Natural killer cell (primary cell): ENCODE measurements at regions not wholly inside any gene's neighbourhood (a gene's known extent, or its start where the extent isn't known, plus 50 kb on each side); places are given as distances from the start of the nearest gene placed in this dataset.

Experiments used
- ATAC-seq, 3 donors: fragments of 150-1000 bp in 2 of 3; fragments of 200-7000 bp in 1 of 3; cut with Tn5 transposase; 1 replicate in 1 of 3; 2 replicates in 2 of 3; pipeline ENCODE4 v1.10.0; 2021; ENCODE audit warnings: mild to moderate bottlenecking in 2 of 3, moderate library complexity in 2 of 3
- DNase-seq, 2 donors: peaks; one replicate each; pipeline versions ENCODE4 v3.0.0 to v3.0.0-alpha.2; 2013 to 2021; ENCODE audit warnings: mixed read lengths in 1 of 2
- H3K27ac ChIP-seq: one replicate; pipeline ENCODE4 v1.5.1; 2013; ENCODE audit warnings: mild to moderate bottlenecking, low read length
- H3K27me3 ChIP-seq: one replicate; pipeline ENCODE4 v1.6.1; 2013; ENCODE audit warnings: low read length; ENCODE audit not compliant: control insufficient read depth, insufficient read depth
- H3K36me3 ChIP-seq: one replicate; pipeline ENCODE4 v1.6.1; 2013; ENCODE audit warnings: low read length; ENCODE audit not compliant: control insufficient read depth, insufficient read depth
- H3K4me1 ChIP-seq: one replicate; pipeline ENCODE4 v1.6.1; 2013; ENCODE audit warnings: low read length; ENCODE audit not compliant: control insufficient read depth, insufficient read depth
- H3K4me3 ChIP-seq: one replicate; pipeline ENCODE4 v1.5.1; 2013; ENCODE audit warnings: low read length
- H3K9me3 ChIP-seq: one replicate; pipeline ENCODE4 v1.6.1; 2013; ENCODE audit warnings: low read length; ENCODE audit not compliant: control insufficient read depth, insufficient read depth
- H3K27ac Mint-ChIP-seq, 2 donors: one replicate each; pipeline ENCODE4 v1.8.0; 2022; ENCODE audit warnings: mild to moderate bottlenecking in 2 of 2, mixed read lengths in 2 of 2, moderate library complexity in 1 of 2
- H3K27me3 Mint-ChIP-seq, 2 donors: one replicate each; pipeline ENCODE4 v1.8.0; 2022; ENCODE audit warnings: low read depth in 2 of 2, mixed read lengths in 2 of 2
- H3K36me3 Mint-ChIP-seq: one replicate; pipeline ENCODE4 v1.8.0; 2022; ENCODE audit warnings: mixed read lengths
- H3K4me1 Mint-ChIP-seq, 2 donors: one replicate each; pipeline ENCODE4 v1.8.0; 2022; ENCODE audit warnings: mixed read lengths in 2 of 2
- H3K4me3 Mint-ChIP-seq: one replicate; pipeline ENCODE4 v1.8.0; 2022; ENCODE audit warnings: mild to moderate bottlenecking, moderate library complexity, mixed read lengths
- H3K9me3 Mint-ChIP-seq, 2 donors: one replicate each; pipeline ENCODE4 v1.8.0; 2022; ENCODE audit warnings: mixed read lengths in 2 of 2
- CTCF ChIP-seq: fragments of 200-600 bp; IDR thresholded peaks from one replicate; pipeline ENCODE4 v1.8.0; 2022; ENCODE audit warnings: antibody characterized with exemption
- WGBS: methylation state at CpG from one replicate; pipeline ENCODE4 v1.1.7; 2013; ENCODE audit warnings: missing lambda C conversion rate; ENCODE audit not compliant: insufficient coverage; 5-methylcytosine and 5-hydroxymethylcytosine counted together
- intact Hi-C: fragments of 100-400 bp; cut with micrococcal nuclease; formaldehyde crosslinking; loops from one replicate; pipeline ENCODE4 v1.14.2; 2022

- no peak overlapping the region for H3K27ac ChIP-seq
- WGBS, result 91% methylated on average over 6 of the region's 6 CpGs
- no peak for ATAC-seq
- Mint-ChIP-seq H3K27me3 (peaks cover 0 to 6% of the 10 kb centered on the region in 2 donors), H3K9me3 (no peaks in the 10 kb centered on the region), H3K36me3 (no peaks in the 10 kb centered on the region), H3K4me1 (no peaks in the 10 kb centered on the region), H3K27ac (no peak overlapping the region), H3K4me3 (no peak overlapping the region)
- no peaks in the 10 kb centered on the region for H3K27me3 ChIP-seq
- no peaks in the 10 kb centered on the region for H3K4me1 ChIP-seq
- TF ChIP-seq CTCF, result no peak
- no peaks in the 10 kb centered on the region for H3K9me3 ChIP-seq
- H3K36me3 ChIP-seq, result no peaks in the 10 kb centered on the region
- H3K4me3 ChIP-seq, result no peak overlapping the region
- DNase-seq, result no peak
- intact Hi-C loops, result no loop called here
Observed at GRCh38 chrX:802846-803245, 172.3 kb downstream of the SHOX start.

GRCh38 chrX:799808-800207 lies 169.2 kb downstream of the SHOX start:
- no peaks in the 10 kb centered on the region for H3K9me3 Mint-ChIP-seq
- peaks cover 0 to 4% of the 10 kb centered on the region in 2 donors for H3K27me3 Mint-ChIP-seq
- TF ChIP-seq CTCF, result no peak
- Histone ChIP-seq H3K9me3 (no peaks in the 10 kb centered on the region), H3K36me3 (no peaks in the 10 kb centered on the region), H3K27ac (no peak overlapping the region), H3K4me3 (no peak overlapping the region), H3K4me1 (no peaks in the 10 kb centered on the region), H3K27me3 (no peaks in the 10 kb centered on the region)
- DNase-seq, result no peak
- H3K4me1 Mint-ChIP-seq, result no peaks in the 10 kb centered on the region
- intact Hi-C loops, result no loop called here
- 89% methylated on average over 3 of the region's 3 CpGs for WGBS
- no peak overlapping the region for H3K27ac Mint-ChIP-seq
- ATAC-seq, result no peak
- no peaks in the 10 kb centered on the region for H3K36me3 Mint-ChIP-seq
- H3K4me3 Mint-ChIP-seq, result no peak overlapping the region

- no peaks in the 10 kb centered on the region for H3K9me3 ChIP-seq
- H3K9me3 Mint-ChIP-seq, result no peaks in the 10 kb centered on the region
- intact Hi-C loops, result no loop called here
- H3K36me3 Mint-ChIP-seq, result no peaks in the 10 kb centered on the region
- H3K27me3 ChIP-seq, result peaks cover 6% of the 10 kb centered on the region
- peaks cover 0 to 16% of the 10 kb centered on the region in 2 donors for H3K27me3 Mint-ChIP-seq
- H3K4me1 Mint-ChIP-seq, result no peaks in the 10 kb centered on the region
- no peak for ATAC-seq
- H3K4me3 ChIP-seq, result no peak overlapping the region
- H3K27ac Mint-ChIP-seq, result no peak overlapping the region
- DNase-seq, result no peak
- TF ChIP-seq CTCF, result no peak
- 81% methylated on average over 11 of the region's 11 CpGs for WGBS
- H3K36me3 ChIP-seq, result no peaks in the 10 kb centered on the region
- no peak overlapping the region for H3K27ac ChIP-seq
- no peaks in the 10 kb centered on the region for H3K4me1 ChIP-seq
- no peak overlapping the region for H3K4me3 Mint-ChIP-seq
Observed at GRCh38 chrX:794311-794710, 163.7 kb downstream of the SHOX start.

- Histone ChIP-seq H3K27ac (no peak overlapping the region), H3K9me3 (no peaks in the 10 kb centered on the region), H3K4me1 (no peaks in the 10 kb centered on the region), H3K4me3 (no peak overlapping the region), H3K36me3 (no peaks in the 10 kb centered on the region), H3K27me3 (peaks cover 6% of the 10 kb centered on the region)
- H3K9me3 Mint-ChIP-seq, result no peaks in the 10 kb centered on the region
- no peak overlapping the region for H3K4me3 Mint-ChIP-seq
- peaks cover 0 to 16% of the 10 kb centered on the region in 2 donors for H3K27me3 Mint-ChIP-seq
- no peak overlapping the region for H3K27ac Mint-ChIP-seq
- DNase-seq, result no peak
- no peak for TF ChIP-seq CTCF
- intact Hi-C loops, result no loop called here
- ATAC-seq, result no peak
- H3K36me3 Mint-ChIP-seq, result no peaks in the 10 kb centered on the region
- 84% methylated on average over 24 of the region's 24 CpGs for WGBS
- H3K4me1 Mint-ChIP-seq, result no peaks in the 10 kb centered on the region
Observed at GRCh38 chrX:793216-793770, 162.7 kb downstream of the SHOX start.
